ENCODE measurements at regions not wholly inside any gene's neighbourhood (a gene's known extent, or its start where the extent isn't known, plus 50 kb on each side); places are given as distances from the start of the nearest gene placed in this dataset.

GRCh38 chr10:34957531-34957930 lies 132.6 kb downstream of the CUL2 start:
- Histone ChIP-seq H2AFZ (ENCODE audit: low read depth, low read length, poor library complexity, severe bottlenecking) (no peak overlapping the region), H3K27me3 (ENCODE audit: insufficient read depth, low read length) (no peaks in the 10 kb centered on the region), H3K4me2 (ENCODE audit: low read length) (no peak overlapping the region), H3K27ac (ENCODE audit: low read depth, low read length) (no peak overlapping the region), H3K4me3 (replicated peaks in 1 of 2; ENCODE audit: low read depth in 1 of 2, low read length in 2 of 2) (no peak overlapping the region), H3K9me3 (ENCODE audit: control insufficient read depth in 1 of 2, insufficient read depth in 1 of 2, low read depth in 1 of 2, low read length in 2 of 2) (no peaks in the 10 kb centered on the region), H3K36me3 (ENCODE audit: control insufficient read depth in 1 of 2, insufficient read depth in 2 of 2, low read length in 2 of 2) (no peaks in the 10 kb centered on the region), H3K4me1 (ENCODE audit: control insufficient read depth in 1 of 2, insufficient read depth in 2 of 2, low read length in 2 of 2) (peaks cover 7% of the 10 kb centered on the region in 2 experiments), H3K9ac (ENCODE audit: low read length) (no peak overlapping the region), H3K9me2 (ENCODE audit: insufficient read depth) (no peaks in the 10 kb centered on the region), H4K20me1 (ENCODE audit: insufficient read depth) (no peaks in the 10 kb centered on the region), H3K79me2 (ENCODE audit: insufficient read depth, low read length) (no peaks in the 10 kb centered on the region)
- ATAC-seq (no peak), DNase-seq (ENCODE audit: low read depth, low spot score) (no peak)
- POLR2A ChIA-PET = interaction anchor here (1.6 kb wide), 1 partner anchor 39 kb away, joined by 3 read pairs; no protein-coding TSS in a partner anchor
- TF ChIP-seq EZH2phosphoT487 (IDR thresholded peaks at IDR 0.05; ENCODE audit: borderline replicate concordance) (no peak), JUND (IDR thresholded peaks at IDR 0.05) (no peak), POLR2A (IDR thresholded peaks at IDR 0.05; ENCODE audit: borderline replicate concordance, extremely low read depth, insufficient read depth, insufficient read length) (no peak)
- TF ChIP-seq, protein P1, sequence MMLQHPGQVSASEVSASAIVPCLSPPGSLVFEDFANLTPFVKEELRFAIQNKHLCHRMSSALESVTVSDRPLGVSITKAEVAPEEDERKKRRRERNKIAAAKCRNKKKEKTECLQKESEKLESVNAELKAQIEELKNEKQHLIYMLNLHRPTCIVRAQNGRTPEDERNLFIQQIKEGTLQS (IDR thresholded peaks at IDR 0.05) = no peak
- intact Hi-C loops (cut with micrococcal nuclease) = no loop called here
- RAD21 ChIA-PET (ENCODE audit: low non-redundant PET in 1 of 2, low total read pairs in 2 of 2, uncharacterized antibody in 2 of 2, unreplicated experiment in 2 of 2) = interaction anchor here in 1 of 2 experiments (0.6 kb wide), 1 partner anchor 526 kb away, joined by 3 read pairs; no protein-coding TSS in a partner anchor
- CTCF ChIA-PET = no interaction called here
- no TSS peak for BruUV-seq (replicated peaks)

DNA sequence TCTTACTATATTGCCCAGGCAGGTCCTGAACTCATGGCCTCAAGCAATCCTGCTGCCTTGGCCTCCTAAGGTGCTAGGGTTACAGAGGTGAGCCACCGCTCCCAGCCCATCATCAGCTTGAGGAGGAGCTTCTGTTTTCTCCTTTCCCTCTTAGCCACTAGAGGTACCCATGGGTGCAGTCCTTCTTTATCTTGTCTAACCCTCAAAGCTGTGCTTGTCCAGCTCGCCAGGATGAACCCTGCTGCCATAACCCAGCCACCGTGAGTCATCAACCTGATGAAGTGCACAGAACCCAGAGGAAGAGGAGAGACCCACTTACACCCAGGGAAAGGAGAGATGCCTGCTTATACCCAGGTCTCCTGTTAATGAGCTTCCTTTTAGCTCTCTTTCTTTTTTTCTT lies 133.4 kb downstream of the CUL2 start:
- POLR2A ChIA-PET = interaction anchor here (1.6 kb wide), 1 partner anchor 40 kb away, joined by 3 read pairs; no protein-coding TSS in a partner anchor
- no peak for DNase-seq (ENCODE audit: low read depth, low spot score)
- intact Hi-C loops (cut with micrococcal nuclease) = no loop called here
- no peak for TF ChIP-seq RAD21 (IDR thresholded peaks at IDR 0.05; ENCODE audit: low read depth)
- TF ChIP-seq CEBPB (IDR thresholded peaks at IDR 0.05; ENCODE audit: low read depth) = no peak
- TF ChIP-seq, protein P2, sequence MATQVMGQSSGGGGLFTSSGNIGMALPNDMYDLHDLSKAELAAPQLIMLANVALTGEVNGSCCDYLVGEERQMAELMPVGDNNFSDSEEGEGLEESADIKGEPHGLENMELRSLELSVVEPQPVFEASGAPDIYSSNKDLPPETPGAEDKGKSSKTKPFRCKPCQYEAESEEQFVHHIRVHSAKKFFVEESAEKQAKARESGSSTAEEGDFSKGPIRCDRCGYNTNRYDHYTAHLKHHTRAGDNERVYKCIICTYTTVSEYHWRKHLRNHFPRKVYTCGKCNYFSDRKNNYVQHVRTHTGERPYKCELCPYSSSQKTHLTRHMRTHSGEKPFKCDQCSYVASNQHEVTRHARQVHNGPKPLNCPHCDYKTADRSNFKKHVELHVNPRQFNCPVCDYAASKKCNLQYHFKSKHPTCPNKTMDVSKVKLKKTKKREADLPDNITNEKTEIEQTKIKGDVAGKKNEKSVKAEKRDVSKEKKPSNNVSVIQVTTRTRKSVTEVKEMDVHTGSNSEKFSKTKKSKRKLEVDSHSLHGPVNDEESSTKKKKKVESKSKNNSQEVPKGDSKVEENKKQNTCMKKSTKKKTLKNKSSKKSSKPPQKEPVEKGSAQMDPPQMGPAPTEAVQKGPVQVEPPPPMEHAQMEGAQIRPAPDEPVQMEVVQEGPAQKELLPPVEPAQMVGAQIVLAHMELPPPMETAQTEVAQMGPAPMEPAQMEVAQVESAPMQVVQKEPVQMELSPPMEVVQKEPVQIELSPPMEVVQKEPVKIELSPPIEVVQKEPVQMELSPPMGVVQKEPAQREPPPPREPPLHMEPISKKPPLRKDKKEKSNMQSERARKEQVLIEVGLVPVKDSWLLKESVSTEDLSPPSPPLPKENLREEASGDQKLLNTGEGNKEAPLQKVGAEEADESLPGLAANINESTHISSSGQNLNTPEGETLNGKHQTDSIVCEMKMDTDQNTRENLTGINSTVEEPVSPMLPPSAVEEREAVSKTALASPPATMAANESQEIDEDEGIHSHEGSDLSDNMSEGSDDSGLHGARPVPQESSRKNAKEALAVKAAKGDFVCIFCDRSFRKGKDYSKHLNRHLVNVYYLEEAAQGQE (IDR thresholded peaks at IDR 0.05; ENCODE audit: low read depth) = no peak
- TF ChIP-seq POLR2AphosphoS5 (IDR thresholded peaks at IDR 0.05; ENCODE audit: low read depth, low read length) = no peak
- TF ChIP-seq YY1 (IDR thresholded peaks at IDR 0.05; ENCODE audit: extremely low read depth, insufficient replicate concordance, low read depth, low read length) = no peak
- TF ChIP-seq EZH2 (IDR thresholded peaks at IDR 0.05) = no peak
- TF ChIP-seq POLR2A (IDR thresholded peaks at IDR 0.05; ENCODE audit: borderline replicate concordance, extremely low read depth, insufficient read depth, insufficient read length) = no peak
- TF ChIP-seq ELF1 (IDR thresholded peaks at IDR 0.05; ENCODE audit: borderline replicate concordance, low read depth) = no peak
- TF ChIP-seq MAX (IDR thresholded peaks at IDR 0.05) = no peak
- TF ChIP-seq SP1 (IDR thresholded peaks at IDR 0.05; ENCODE audit: low read depth) = no peak
- no peak for TF ChIP-seq CBX3 (IDR thresholded peaks at IDR 0.05; ENCODE audit: low read depth)
- no peak for TF ChIP-seq ZBTB33 (IDR thresholded peaks at IDR 0.05; ENCODE audit: extremely low read depth, insufficient replicate concordance, low read length)
- no peak for TF ChIP-seq FOSL1 (IDR thresholded peaks at IDR 0.05; ENCODE audit: low read depth)

More for the DNA sequence above, 133.4 kb downstream of the CUL2 start:
- RAD21 ChIA-PET (ENCODE audit: low non-redundant PET in 1 of 2, low total read pairs in 2 of 2, uncharacterized antibody in 2 of 2, unreplicated experiment in 2 of 2) = interaction anchor here in 1 of 2 experiments (0.6 kb wide), 1 partner anchor 525 kb away, joined by 3 read pairs; no protein-coding TSS in a partner anchor
- no peaks in the 10 kb centered on the region for H3K27me3 ChIP-seq (ENCODE audit: insufficient read depth, low read length)
- H3K9me3 ChIP-seq (ENCODE audit: control insufficient read depth in 1 of 2, insufficient read depth in 1 of 2, low read depth in 1 of 2, low read length in 2 of 2) = no peaks in the 10 kb centered on the region
- H4K20me1 ChIP-seq (ENCODE audit: insufficient read depth) = no peaks in the 10 kb centered on the region
- no TSS peak for BruUV-seq (replicated peaks)
- H3K4me3 ChIP-seq (replicated peaks in 1 of 2; ENCODE audit: low read depth in 1 of 2, low read length in 2 of 2) = no peak overlapping the region
- no peak overlapping the region for H3K9ac ChIP-seq (ENCODE audit: low read length)
- H3K36me3 ChIP-seq (ENCODE audit: control insufficient read depth in 1 of 2, insufficient read depth in 2 of 2, low read length in 2 of 2) = no peaks in the 10 kb centered on the region
- peaks cover 7% of the 10 kb centered on the region in 2 experiments for H3K4me1 ChIP-seq (ENCODE audit: control insufficient read depth in 1 of 2, insufficient read depth in 2 of 2, low read length in 2 of 2)
- H3K9me2 ChIP-seq (ENCODE audit: insufficient read depth) = no peaks in the 10 kb centered on the region
- no peaks in the 10 kb centered on the region for H3K79me2 ChIP-seq (ENCODE audit: insufficient read depth, low read length)
- H3K27ac ChIP-seq (ENCODE audit: low read depth, low read length) = no peak overlapping the region
- no peak overlapping the region for H2AFZ ChIP-seq (ENCODE audit: low read depth, low read length, poor library complexity, severe bottlenecking)
- H3K4me2 ChIP-seq (ENCODE audit: low read length) = no peak overlapping the region
- peak; percentile 70 for ATAC-seq
- CTCF ChIA-PET = interaction anchor here (0.9 kb wide), 1 partner anchor 224 kb away, joined by 5 read pairs; no protein-coding TSS in a partner anchor
